Uterus (tissue), 2 donors: ENCODE measurements at regions not wholly inside any gene's neighbourhood (a gene's known extent, or its start where the extent isn't known, plus 50 kb on each side); places are given as distances from the start of the nearest gene placed in this dataset.

Experiments
- CTCF ChIP-seq, 4 experiments: fragments of 200-600 bp in 2 of 4; fragments of 450-650 bp in 2 of 4; sonication (generic) in 2 of 4; IDR thresholded peaks; one replicate each; pipeline ENCODE4 v1.5.1; 2016 to 2019; ENCODE audit warnings: antibody characterized with exemption in 4 of 4, mild to moderate bottlenecking in 2 of 4, moderate library complexity in 1 of 4
- POLR2A ChIP-seq, 2 donors: fragments of 450-650 bp; IDR thresholded peaks; one replicate each; pipeline ENCODE4 v1.6.1; 2016; ENCODE audit warnings: antibody characterized with exemption in 2 of 2, mild to moderate bottlenecking in 1 of 2, moderate library complexity in 1 of 2

GRCh38 chr10:78162853-78163252 lies 129.2 kb downstream of the RPS24 start:
- TF ChIP-seq CTCF (IDR thresholded peaks at IDR 0.05) (no peak), POLR2A (IDR thresholded peaks at IDR 0.05) (no peak)
